ENCODE measurements at regions not wholly inside any gene's neighbourhood (a gene's known extent, or its start where the extent isn't known, plus 50 kb on each side); places are given as distances from the start of the nearest gene placed in this dataset.
"Not testable (repeated sequence)": the region's sequence is repeated elsewhere in the genome, so short reads cannot be mapped to it uniquely, and the experiment has no call there.

- DNase-seq (ENCODE audit: low read depth in 3 of 3, low spot score in 2 of 3) = no peak
Measured at GRCh38 chr1:242826701-242827336, 302.3 kb upstream of the PLD5 start.

GRCh38 chr1:242824435-242824834 is 299.9 kb upstream of the PLD5 start:
- no peak for DNase-seq (ENCODE audit: low read depth in 3 of 3, low spot score in 2 of 3)

GRCh38 chr1:242813490-242814091 is 289.1 kb upstream of the PLD5 start:
- no peak for DNase-seq (ENCODE audit: low read depth in 3 of 3, low spot score in 2 of 3)

- no peak for DNase-seq (ENCODE audit: low read depth in 3 of 3, low spot score in 2 of 3)
Measured at GRCh38 chr1:242811092-242811840, 286.8 kb upstream of the PLD5 start.

DNA sequence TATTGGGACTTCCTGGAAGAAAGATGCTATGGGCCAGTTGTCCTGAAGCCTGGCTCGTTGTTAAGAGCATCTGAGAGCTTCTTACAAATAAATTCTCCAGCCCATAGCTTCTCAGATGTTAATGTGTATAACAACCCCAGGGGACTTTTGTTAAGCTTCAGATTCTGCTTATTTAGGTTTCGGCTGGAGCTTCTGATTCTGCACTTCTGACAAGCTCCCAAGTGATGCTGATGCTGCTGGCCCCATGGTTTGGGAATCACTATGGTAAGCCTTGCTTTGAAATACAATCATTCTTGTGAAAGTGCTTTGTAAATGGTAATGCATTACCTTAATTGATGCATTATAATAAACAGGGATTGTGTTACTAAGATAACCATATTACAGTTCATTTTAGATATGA is 281.8 kb upstream of the PLD5 start:
- no peak for DNase-seq (ENCODE audit: low read depth in 3 of 3, low spot score in 2 of 3)

- not testable (repeated sequence) for DNase-seq (ENCODE audit: low read depth in 3 of 3, low spot score in 2 of 3)
Measured at GRCh38 chr1:242805360-242805759, 280.9 kb upstream of the PLD5 start.

DNA sequence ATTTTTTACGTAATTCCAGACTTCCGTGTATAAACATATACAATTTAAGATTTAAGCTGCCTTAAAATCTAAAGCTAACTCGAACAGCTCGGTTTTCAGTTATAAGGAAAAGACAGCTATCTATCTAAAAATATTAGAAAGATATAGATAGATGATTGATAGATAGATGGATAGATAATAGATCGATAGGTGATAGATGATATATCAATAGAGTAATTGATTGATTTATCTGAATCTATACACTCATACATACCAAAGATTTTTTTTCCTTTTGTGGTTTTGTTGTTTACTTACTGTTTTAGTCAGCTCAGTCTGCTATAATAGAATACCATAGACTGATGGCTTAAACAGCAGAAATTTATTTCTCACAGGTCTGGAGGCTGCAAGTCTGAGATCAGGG is 278.5 kb upstream of the PLD5 start:
- DNase-seq (ENCODE audit: low read depth in 3 of 3, low spot score in 2 of 3) = no peak

DNA sequence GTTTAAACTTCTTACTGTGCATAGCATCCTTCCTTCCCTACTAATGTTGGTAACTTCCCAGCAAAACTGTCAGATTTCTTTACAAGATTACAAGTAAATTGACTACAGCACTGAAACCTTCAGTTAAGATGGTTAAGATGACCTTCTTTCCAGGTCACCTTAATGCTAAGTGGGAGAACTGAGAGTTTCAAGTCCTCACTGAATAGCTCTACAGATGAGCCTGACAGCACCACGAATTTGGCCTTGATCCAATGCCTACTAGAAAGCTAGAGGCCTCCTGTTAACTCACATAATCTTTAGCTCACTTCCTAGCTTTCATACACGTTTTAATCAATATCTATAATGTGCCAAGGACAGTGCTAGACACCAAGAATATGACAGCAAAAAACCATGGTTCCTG is 276.0 kb upstream of the PLD5 start:
- DNase-seq (ENCODE audit: low read depth in 3 of 3, low spot score in 2 of 3) = no peak

DNA sequence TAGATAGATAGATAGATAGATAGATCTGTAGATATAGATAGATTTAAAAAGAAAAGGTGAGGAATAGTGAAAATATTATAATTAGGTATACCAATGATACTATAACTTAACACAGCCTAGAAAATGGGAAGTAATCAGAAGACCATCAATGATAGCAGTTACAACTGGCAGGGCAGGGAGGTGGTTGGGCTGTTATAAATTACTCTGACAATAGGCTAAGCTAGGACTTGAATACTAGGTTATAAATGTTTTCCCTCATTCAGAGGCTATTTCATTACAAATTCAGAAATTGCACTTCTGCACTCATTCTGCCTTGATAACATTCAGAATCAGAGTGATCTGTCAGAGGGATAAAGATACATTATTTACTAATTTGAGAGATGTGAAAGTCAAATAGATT is 273.4 kb upstream of the PLD5 start:
- no peak for DNase-seq (ENCODE audit: low read depth in 3 of 3, low spot score in 2 of 3)

- no peak for DNase-seq (ENCODE audit: low read depth in 3 of 3, low spot score in 2 of 3)
Measured at GRCh38 chr1:242788771-242789170, 264.3 kb upstream of the PLD5 start.

DNA sequence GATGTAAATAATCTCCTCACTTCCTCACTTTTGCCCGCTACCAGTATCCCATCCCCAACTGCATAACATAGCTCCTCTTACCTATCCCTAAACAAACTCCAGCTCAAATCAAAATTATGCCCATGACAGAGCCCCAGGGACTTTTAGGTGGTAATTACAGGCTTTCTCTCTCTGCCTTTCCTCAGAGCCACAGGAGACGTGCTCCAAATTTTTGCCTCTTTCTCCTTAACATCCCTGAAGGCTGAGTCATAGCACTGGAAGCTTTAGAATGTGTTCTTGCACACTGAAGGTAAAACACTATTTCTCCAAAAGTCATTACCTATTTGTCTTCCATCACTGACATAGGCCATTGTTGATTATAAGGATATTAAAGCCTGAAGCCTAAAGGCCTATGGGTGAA is 263.5 kb upstream of the PLD5 start:
- no peak for DNase-seq (ENCODE audit: low read depth in 3 of 3, low spot score in 2 of 3)

DNA sequence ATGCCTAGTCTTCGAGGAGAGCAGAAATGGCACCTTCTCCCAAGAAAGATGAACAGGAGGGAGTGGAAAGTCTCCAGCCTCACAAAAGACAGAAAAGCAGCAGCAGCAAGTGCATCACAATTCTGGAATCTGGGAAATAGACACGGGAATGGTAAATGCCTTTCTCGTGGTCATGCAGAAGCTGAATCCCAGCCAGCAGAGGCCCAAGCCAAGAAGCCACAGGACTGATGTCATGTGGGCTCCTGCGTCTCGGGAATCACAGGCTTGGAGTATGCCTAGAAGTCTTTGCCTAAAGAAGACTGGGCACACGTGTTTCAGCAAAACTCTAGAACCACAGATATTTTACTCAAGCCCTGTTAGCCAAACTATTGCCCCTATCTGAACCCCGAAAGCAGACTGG is 260.3 kb upstream of the PLD5 start:
- no peak for DNase-seq (ENCODE audit: low read depth in 3 of 3, low spot score in 2 of 3)

DNA sequence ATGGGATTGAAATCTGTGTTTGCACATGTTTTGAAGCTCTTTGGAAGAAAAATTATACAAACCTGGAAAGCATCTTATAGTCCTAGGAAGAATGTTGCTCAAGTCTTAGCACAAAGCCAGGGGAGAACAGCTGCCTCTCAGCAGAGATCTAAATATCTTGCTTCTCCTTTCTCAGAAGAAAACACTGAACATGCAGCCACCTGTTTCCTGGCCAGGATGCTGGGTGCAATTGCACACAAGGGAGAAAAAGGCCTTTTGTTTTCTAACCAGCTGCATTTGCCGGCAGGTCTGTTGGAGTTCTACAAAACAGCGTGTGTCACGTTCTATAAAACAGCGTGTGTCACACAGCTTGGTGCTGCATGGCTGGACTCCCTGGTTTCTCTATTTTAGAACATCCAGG is 259.6 kb upstream of the PLD5 start:
- DNase-seq (ENCODE audit: low read depth in 3 of 3, low spot score in 2 of 3) = no peak

DNA sequence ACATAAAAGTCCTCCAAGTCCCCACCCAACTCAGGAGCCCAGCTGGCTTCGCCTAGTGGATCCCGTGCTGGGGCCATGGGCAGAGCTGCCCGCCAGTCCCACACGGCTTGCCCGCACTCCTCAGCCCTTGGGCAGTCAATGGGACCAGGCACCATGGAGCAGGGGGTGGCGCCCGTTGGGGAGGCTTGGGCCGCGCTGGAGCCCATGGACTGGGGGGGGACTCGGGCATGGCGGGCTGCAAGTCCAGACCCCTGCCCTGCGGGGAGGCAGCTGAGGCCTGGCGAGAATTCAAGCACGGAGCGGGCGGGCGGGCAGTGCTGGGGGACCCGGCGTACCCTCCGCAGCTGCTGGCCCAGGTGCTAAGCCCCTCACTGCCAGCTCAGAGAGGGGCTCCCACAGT is 249.8 kb upstream of the PLD5 start:
- DNase-seq (ENCODE audit: low read depth in 3 of 3, low spot score in 2 of 3) = no peak

DNA sequence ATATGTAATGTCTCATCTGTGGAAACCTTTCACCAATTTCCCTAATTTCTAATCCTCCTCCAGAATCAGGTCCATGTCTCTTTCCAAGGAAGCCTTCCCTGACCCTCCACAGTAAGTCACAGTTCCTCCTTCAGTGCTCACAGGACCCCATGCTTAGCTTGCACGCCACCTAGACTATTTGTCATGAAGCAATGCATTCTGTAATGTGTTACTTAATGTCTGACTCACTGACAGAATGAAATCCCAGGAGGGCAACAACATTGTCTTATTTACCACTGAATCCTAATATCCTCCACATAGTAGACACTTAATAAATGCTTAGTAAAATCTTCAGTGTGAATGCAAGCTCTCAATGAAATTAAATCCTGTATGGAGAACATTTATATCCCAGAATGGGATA is 245.9 kb upstream of the PLD5 start:
- no peak for DNase-seq (ENCODE audit: low read depth in 3 of 3, low spot score in 2 of 3)

DNA sequence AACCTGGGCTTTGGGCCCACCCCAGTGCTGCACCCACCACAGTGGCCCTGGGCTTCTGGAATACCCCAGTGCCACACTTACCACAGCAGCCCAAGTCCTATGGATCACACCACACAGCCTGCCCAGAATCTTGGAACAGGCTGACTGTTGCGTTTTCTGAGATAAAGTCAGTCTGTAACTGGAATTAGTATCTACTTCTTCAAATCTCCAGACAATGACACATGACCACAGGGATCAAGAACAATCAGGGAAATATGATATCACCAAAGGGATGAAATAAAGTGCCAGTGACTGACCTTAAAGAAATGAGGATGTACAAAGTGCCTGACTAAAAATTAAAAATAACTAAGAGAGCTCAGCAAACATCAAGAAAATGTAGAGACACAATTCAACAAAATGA is 239.7 kb upstream of the PLD5 start:
- no peak for DNase-seq (ENCODE audit: low read depth in 3 of 3, low spot score in 2 of 3)

DNA sequence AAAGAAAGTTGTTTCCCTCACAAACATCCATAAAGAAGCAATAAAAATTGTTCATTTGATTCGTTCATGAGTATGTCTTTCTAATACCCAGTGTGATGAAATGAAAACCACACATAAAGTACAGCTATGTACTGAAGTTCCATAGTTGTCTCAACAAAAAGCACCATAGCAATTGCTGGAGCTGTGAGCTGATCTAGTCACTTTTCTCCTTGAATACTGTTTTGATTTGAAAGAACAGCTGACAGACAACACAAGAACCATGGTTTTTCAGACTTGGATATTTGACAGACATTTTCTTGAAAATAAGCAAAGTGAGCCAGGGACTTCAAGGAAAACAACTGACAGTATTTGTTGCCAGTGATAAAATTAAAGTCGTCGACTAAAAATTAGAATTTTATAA is 237.1 kb upstream of the PLD5 start:
- DNase-seq (ENCODE audit: low read depth in 3 of 3, low spot score in 2 of 3) = no peak

- no peak for DNase-seq (ENCODE audit: low read depth in 3 of 3, low spot score in 2 of 3)
Measured at GRCh38 chr1:242754926-242755325, 230.4 kb upstream of the PLD5 start.

GRCh38 chr1:242754125-242754524 is 229.6 kb upstream of the PLD5 start:
- no peak for DNase-seq (ENCODE audit: low read depth in 3 of 3, low spot score in 2 of 3)

- no peak for DNase-seq (ENCODE audit: low read depth in 3 of 3, low spot score in 2 of 3)
Measured at GRCh38 chr1:242747233-242747632, 222.7 kb upstream of the PLD5 start.

- no peak for DNase-seq (ENCODE audit: low read depth in 3 of 3, low spot score in 2 of 3)
Measured at GRCh38 chr1:242745079-242745478, 220.6 kb upstream of the PLD5 start.

Measured in right renal cortex interstitium (tissue), 3 donors.